ENCODE measurements at regions not wholly inside any gene's neighbourhood (a gene's known extent, or its start where the extent isn't known, plus 50 kb on each side); places are given as distances from the start of the nearest gene placed in this dataset.

DNA sequence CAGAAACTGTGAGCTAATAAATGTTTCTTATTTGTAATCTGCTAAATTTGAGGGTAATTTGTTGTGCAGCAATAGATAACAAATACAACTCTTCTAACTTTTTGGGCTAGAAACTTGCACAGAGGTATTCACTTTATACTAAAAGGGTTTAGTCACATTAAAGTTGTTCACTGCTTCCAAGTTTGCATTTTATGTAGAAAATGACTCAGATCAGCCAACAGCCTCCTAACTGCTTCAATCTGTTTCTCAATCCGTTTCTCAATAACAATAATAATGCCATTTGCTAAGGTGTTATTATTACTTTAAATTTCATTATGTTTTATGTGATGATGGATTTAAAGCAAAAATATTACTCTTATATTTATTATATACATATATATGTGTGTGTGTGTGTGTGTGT, 213.9 kb downstream of the CENPW start:
- DNase-seq, result no peak
- POLR2A ChIA-PET, result no interaction called here
- Histone ChIP-seq H3K4me1 (no peaks in the 10 kb centered on the region), H3K4me3 (ENCODE audit: low read depth, low read length) (no peak overlapping the region), H3K36me3 (ENCODE audit: control insufficient read depth, insufficient read depth, low read length) (no peaks in the 10 kb centered on the region), H3K27me3 (replicated peaks; ENCODE audit: control insufficient read depth, insufficient read depth, low read length) (no peaks in the 10 kb centered on the region), H3K9me3 (no peaks in the 10 kb centered on the region)
- intact Hi-C loops (cut with micrococcal nuclease; ENCODE audit: unreplicated experiment), result no loop called here
- CTCF ChIA-PET, result no interaction called here
- Mint-ChIP-seq H3K36me3 (ENCODE audit: insufficient read depth, unreplicated experiment) (no peaks in the 10 kb centered on the region), H3K27ac (ENCODE audit: unreplicated experiment) (no peak overlapping the region), H3K4me1 (ENCODE audit: low read depth, unreplicated experiment) (no peaks in the 10 kb centered on the region), H3K9me3 (ENCODE audit: unreplicated experiment) (no peaks in the 10 kb centered on the region), H3K27me3 (ENCODE audit: insufficient read depth, unreplicated experiment) (no peaks in the 10 kb centered on the region), H3K4me3 (ENCODE audit: unreplicated experiment) (no peak overlapping the region)
- no TSS peak for BruUV-seq (replicated peaks)
- TF ChIP-seq, protein P1, sequence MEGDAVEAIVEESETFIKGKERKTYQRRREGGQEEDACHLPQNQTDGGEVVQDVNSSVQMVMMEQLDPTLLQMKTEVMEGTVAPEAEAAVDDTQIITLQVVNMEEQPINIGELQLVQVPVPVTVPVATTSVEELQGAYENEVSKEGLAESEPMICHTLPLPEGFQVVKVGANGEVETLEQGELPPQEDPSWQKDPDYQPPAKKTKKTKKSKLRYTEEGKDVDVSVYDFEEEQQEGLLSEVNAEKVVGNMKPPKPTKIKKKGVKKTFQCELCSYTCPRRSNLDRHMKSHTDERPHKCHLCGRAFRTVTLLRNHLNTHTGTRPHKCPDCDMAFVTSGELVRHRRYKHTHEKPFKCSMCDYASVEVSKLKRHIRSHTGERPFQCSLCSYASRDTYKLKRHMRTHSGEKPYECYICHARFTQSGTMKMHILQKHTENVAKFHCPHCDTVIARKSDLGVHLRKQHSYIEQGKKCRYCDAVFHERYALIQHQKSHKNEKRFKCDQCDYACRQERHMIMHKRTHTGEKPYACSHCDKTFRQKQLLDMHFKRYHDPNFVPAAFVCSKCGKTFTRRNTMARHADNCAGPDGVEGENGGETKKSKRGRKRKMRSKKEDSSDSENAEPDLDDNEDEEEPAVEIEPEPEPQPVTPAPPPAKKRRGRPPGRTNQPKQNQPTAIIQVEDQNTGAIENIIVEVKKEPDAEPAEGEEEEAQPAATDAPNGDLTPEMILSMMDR (IDR thresholded peaks at IDR 0.05; ENCODE audit: insufficient read depth in 1 of 2, low read depth in 1 of 2, low read length in 1 of 2, severe bottlenecking in 1 of 2, unreplicated experiment in 1 of 2), result no peak

DNA sequence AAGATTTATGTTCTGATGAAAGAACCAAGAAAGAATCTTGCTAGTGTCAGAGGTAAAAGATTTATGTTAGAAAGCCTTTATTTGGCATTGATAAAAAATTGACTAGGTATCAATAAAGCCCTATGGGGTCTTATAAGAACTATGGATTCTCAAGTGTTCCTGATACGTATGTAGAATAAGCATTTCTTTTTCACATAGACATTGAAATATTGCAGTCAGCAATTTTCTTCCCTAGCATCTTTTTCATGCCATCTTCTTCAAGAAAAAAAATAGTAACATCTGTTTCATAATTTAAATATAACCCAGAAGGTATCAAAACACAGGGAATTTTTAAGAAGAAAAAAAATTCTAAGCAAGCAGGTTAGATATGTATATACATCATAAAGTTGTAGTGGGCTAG, 230.6 kb downstream of the CENPW start:
- Histone ChIP-seq H3K9me3 (no peaks in the 10 kb centered on the region), H3K27me3 (replicated peaks; ENCODE audit: control insufficient read depth, insufficient read depth, low read length) (no peaks in the 10 kb centered on the region), H3K4me1 (no peaks in the 10 kb centered on the region), H3K4me3 (ENCODE audit: low read depth, low read length) (no peak overlapping the region), H3K36me3 (ENCODE audit: control insufficient read depth, insufficient read depth, low read length) (no peaks in the 10 kb centered on the region)
- intact Hi-C loops (cut with micrococcal nuclease; ENCODE audit: unreplicated experiment), result no loop called here
- Mint-ChIP-seq H3K36me3 (ENCODE audit: insufficient read depth, unreplicated experiment) (no peaks in the 10 kb centered on the region), H3K27me3 (ENCODE audit: insufficient read depth, unreplicated experiment) (peaks cover 3% of the 10 kb centered on the region), H3K4me3 (ENCODE audit: unreplicated experiment) (no peak overlapping the region), H3K27ac (ENCODE audit: unreplicated experiment) (no peak overlapping the region), H3K4me1 (ENCODE audit: low read depth, unreplicated experiment) (no peaks in the 10 kb centered on the region), H3K9me3 (ENCODE audit: unreplicated experiment) (no peaks in the 10 kb centered on the region)
- DNase-seq, result no peak
- TF ChIP-seq, protein P1 (IDR thresholded peaks at IDR 0.05; ENCODE audit: insufficient read depth in 1 of 2, low read depth in 1 of 2, low read length in 1 of 2, severe bottlenecking in 1 of 2, unreplicated experiment in 1 of 2), result no peak
- ChIA-PET CTCF (no interaction called here), POLR2A (no interaction called here)
- no TSS peak for BruUV-seq (replicated peaks)

DNA sequence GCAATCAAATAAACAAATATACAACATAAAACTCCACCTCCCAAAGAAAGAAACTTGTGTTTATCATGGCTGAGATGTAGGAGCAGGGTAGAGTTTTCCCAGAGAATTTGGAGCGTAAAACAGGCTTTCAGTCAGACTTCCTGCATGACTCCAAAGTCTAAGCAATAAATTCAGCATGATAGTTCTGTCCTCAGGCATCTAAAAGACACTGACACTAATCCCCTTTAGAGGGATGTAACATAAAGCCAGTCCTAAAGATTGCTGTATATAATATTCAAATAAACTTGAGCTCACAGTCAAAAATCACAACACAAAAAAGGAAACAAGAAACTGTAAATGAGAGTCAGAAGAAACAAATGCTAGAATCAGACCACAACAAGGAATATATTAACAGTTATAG, 234.4 kb downstream of the CENPW start:
- CTCF ChIA-PET, result no interaction called here
- peaks cover 6% of the 10 kb centered on the region for H3K27me3 Mint-ChIP-seq (ENCODE audit: insufficient read depth, unreplicated experiment)

More for the DNA sequence above, 234.4 kb downstream of the CENPW start:
- H3K36me3 ChIP-seq (ENCODE audit: control insufficient read depth, insufficient read depth, low read length), result no peaks in the 10 kb centered on the region
- Mint-ChIP-seq H3K9me3 (ENCODE audit: unreplicated experiment) (no peaks in the 10 kb centered on the region), H3K27ac (ENCODE audit: unreplicated experiment) (no peak overlapping the region), H3K4me3 (ENCODE audit: unreplicated experiment) (no peak overlapping the region), H3K4me1 (ENCODE audit: low read depth, unreplicated experiment) (no peaks in the 10 kb centered on the region), H3K36me3 (ENCODE audit: insufficient read depth, unreplicated experiment) (no peaks in the 10 kb centered on the region)
- no peak overlapping the region for H3K4me3 ChIP-seq (ENCODE audit: low read depth, low read length)
- POLR2A ChIA-PET, result no interaction called here
- H3K9me3 ChIP-seq, result no peaks in the 10 kb centered on the region
- no peak for DNase-seq
- intact Hi-C loops (cut with micrococcal nuclease; ENCODE audit: unreplicated experiment), result no loop called here
- BruUV-seq (replicated peaks), result no TSS peak
- no peaks in the 10 kb centered on the region for H3K4me1 ChIP-seq
- TF ChIP-seq, protein P1 (IDR thresholded peaks at IDR 0.05; ENCODE audit: insufficient read depth in 1 of 2, low read depth in 1 of 2, low read length in 1 of 2, severe bottlenecking in 1 of 2, unreplicated experiment in 1 of 2), result no peak
- H3K27me3 ChIP-seq (replicated peaks; ENCODE audit: control insufficient read depth, insufficient read depth, low read length), result no peaks in the 10 kb centered on the region

All from Caco-2 (cell line).